Activated T-helper 17 cell treated with anti-CD3 and anti-CD28 coated beads, Interleukin-2, amount 50 U/mL, for 72 hours (primary cell): ENCODE measurements at regions not wholly inside any gene's neighbourhood (a gene's known extent, or its start where the extent isn't known, plus 50 kb on each side); places are given as distances from the start of the nearest gene placed in this dataset.
"Not testable (repeated sequence)": the region's sequence is repeated elsewhere in the genome, so short reads cannot be mapped to it uniquely, and the experiment has no call there.

Experiments
- ATAC-seq: fragments of 150-1000 bp; cut with Tn5 transposase; replicated peaks from 2 replicates; pipeline ENCODE4 v1.10.0; 2021; ENCODE audit warnings: mild to moderate bottlenecking, moderate library complexity
- H3K27ac Mint-ChIP-seq: one replicate; pipeline ENCODE4 v1.8.0; 2022; ENCODE audit warnings: mixed read lengths
- H3K27me3 Mint-ChIP-seq: one replicate; pipeline ENCODE4 v1.8.0; 2022; ENCODE audit warnings: mixed read lengths
- H3K36me3 Mint-ChIP-seq: one replicate; pipeline ENCODE4 v1.8.0; 2022; ENCODE audit warnings: low read depth, mild to moderate bottlenecking, mixed read lengths
- H3K4me1 Mint-ChIP-seq: one replicate; pipeline ENCODE4 v1.8.0; 2022; ENCODE audit warnings: mixed read lengths
- H3K4me3 Mint-ChIP-seq: one replicate; pipeline ENCODE4 v1.8.0; 2022; ENCODE audit warnings: mild to moderate bottlenecking, mixed read lengths
- H3K9me3 Mint-ChIP-seq: one replicate; pipeline ENCODE4 v1.8.0; 2022; ENCODE audit warnings: mixed read lengths

DNA sequence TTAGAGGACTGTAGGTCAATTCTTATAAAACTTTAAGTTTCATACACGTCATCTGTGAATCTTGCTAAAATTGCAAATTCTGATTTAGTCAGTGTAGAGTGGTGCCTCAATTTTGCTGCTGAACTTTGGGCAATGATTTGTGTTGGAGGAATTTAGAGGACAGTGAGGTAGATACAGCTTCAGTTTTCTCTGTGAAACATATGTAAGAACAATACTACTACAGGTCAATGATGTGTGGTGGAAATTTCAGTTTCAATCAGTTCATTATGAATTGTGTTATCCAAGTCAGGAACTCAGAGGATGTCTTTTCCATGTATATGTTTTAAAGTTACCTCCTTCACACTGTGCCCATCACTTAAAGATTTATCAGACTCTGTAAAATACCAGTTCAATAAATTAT lies 1597.8 kb upstream of the PCDH10 start:
- Mint-ChIP-seq H3K4me1 (no peaks in the 10 kb centered on the region), H3K27ac (no peak overlapping the region), H3K9me3 (peaks cover 11% of the 10 kb centered on the region), H3K4me3 (no peak overlapping the region), H3K36me3 (no peaks in the 10 kb centered on the region), H3K27me3 (no peaks in the 10 kb centered on the region)
- no peak for ATAC-seq

DNA sequence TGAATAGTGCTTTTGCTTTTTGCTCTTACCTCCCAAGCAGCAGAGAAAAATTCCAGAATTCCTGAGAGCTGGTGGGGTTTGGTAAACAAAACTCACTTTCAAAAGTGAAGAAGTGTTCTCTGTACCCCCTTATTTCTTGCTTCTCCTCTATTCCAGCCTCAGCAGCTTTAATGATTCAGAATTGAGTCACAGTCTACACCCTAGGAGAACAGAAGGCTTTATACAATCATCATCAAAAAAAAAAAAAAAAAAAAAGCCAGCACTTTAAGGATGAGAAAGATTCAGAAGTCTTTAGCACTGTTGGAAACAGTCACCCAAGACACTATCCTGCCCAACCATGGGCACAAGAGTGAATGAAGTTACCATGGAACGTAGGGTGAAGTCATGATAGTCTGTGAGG lies 1583.1 kb upstream of the PCDH10 start:
- ATAC-seq, result no peak
- Mint-ChIP-seq H3K27me3 (no peaks in the 10 kb centered on the region), H3K9me3 (peaks cover 7% of the 10 kb centered on the region), H3K36me3 (no peaks in the 10 kb centered on the region), H3K4me3 (no peak overlapping the region), H3K4me1 (no peaks in the 10 kb centered on the region), H3K27ac (no peak overlapping the region)

DNA sequence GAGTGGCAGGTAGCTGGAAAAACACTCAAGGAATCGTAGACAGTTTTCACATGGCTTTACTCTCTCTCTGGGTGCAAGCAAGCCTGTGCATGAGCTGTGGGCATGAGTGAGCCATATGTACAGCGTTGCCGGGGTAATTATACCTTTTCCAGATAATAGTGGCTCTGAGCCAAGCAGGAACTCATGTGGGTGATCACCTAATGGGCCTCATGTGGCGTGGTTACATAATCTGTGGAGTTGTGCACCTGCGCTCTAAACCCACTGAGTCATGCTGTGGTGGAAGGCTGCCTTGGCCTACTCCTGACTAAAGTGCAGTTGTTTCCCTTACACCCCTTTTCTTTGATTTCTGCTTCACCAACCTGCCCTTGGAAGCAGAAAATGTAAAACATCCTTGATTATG lies 1564.5 kb upstream of the PCDH10 start:
- Mint-ChIP-seq H3K9me3 (no peaks in the 10 kb centered on the region), H3K27ac (no peak overlapping the region), H3K36me3 (no peaks in the 10 kb centered on the region), H3K4me3 (no peak overlapping the region), H3K27me3 (no peaks in the 10 kb centered on the region), H3K4me1 (no peaks in the 10 kb centered on the region)
- no peak for ATAC-seq

GRCh38 chr4:131595140-131595539 lies 1554.0 kb upstream of the PCDH10 start:
- H3K27me3 Mint-ChIP-seq, result no peaks in the 10 kb centered on the region
- H3K4me3 Mint-ChIP-seq, result no peak overlapping the region
- no peaks in the 10 kb centered on the region for H3K4me1 Mint-ChIP-seq
- ATAC-seq, result no peak
- H3K27ac Mint-ChIP-seq, result no peak overlapping the region
- peaks cover 5% of the 10 kb centered on the region for H3K9me3 Mint-ChIP-seq
- H3K36me3 Mint-ChIP-seq, result no peaks in the 10 kb centered on the region

DNA sequence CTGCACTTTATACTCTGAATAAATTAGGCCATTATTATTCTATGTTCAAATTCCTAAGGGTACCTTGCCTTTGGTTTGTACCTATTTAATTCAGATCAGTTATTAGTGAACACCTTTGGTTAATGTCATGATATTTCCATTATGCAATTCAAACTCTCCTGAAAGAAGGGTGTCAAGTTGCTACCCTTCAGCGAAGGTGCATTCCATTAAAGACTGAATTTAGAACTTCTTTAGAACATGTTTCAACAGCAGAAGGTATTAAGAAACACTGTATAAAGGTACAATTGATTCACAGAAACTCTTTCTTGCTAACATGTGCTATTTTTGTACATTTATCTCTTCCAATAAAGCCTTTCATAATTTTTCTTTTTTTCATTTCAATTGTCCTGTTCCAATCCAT lies 1545.4 kb upstream of the PCDH10 start:
- Mint-ChIP-seq H3K4me3 (no peak overlapping the region), H3K36me3 (no peaks in the 10 kb centered on the region), H3K27me3 (no peaks in the 10 kb centered on the region), H3K27ac (no peak overlapping the region), H3K9me3 (peaks cover 9% of the 10 kb centered on the region), H3K4me1 (no peaks in the 10 kb centered on the region)
- ATAC-seq, result no peak

- Mint-ChIP-seq H3K4me1 (no peaks in the 10 kb centered on the region), H3K36me3 (no peaks in the 10 kb centered on the region), H3K9me3 (peaks cover 7% of the 10 kb centered on the region), H3K27me3 (no peaks in the 10 kb centered on the region), H3K27ac (no peak overlapping the region), H3K4me3 (no peak overlapping the region)
- ATAC-seq, result no peak
Observed at GRCh38 chr4:131609039-131609438, 1540.1 kb upstream of the PCDH10 start.

- not testable (repeated sequence) for H3K4me1 Mint-ChIP-seq, H3K27ac Mint-ChIP-seq, H3K27me3 Mint-ChIP-seq, ATAC-seq, H3K36me3 Mint-ChIP-seq, H3K9me3 Mint-ChIP-seq, H3K4me3 Mint-ChIP-seq
Observed at GRCh38 chr4:131610517-131610916, 1538.6 kb upstream of the PCDH10 start.

GRCh38 chr4:131613086-131613823 lies 1535.8 kb upstream of the PCDH10 start:
- Mint-ChIP-seq H3K27ac (no peak overlapping the region), H3K36me3 (no peaks in the 10 kb centered on the region), H3K4me3 (no peak overlapping the region), H3K27me3 (no peaks in the 10 kb centered on the region), H3K4me1 (no peaks in the 10 kb centered on the region), H3K9me3 (peaks cover 6% of the 10 kb centered on the region)
- no peak for ATAC-seq

DNA sequence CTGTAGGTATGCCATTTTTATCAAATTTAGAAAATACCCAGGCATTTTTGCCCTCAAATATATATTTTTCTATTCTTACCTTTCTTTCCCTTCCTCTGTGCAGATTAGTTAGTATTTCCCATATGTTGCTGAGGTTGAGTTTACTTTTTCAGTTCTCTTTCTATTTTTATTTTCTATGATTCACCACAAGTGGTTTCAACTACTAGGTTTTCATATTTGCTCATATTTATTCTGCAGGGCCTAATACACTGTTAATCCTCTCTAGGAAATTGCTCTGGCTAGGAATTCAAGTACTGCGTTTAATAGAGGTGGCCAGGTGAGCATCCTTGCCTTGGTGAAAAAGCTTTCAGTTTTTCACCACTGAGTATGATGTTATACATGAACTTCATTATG lies 1535.3 kb upstream of the PCDH10 start:
- H3K4me3 Mint-ChIP-seq, result no peak overlapping the region
- no peaks in the 10 kb centered on the region for H3K36me3 Mint-ChIP-seq
- no peaks in the 10 kb centered on the region for H3K4me1 Mint-ChIP-seq
- ATAC-seq, result no peak
- no peaks in the 10 kb centered on the region for H3K27me3 Mint-ChIP-seq
- H3K27ac Mint-ChIP-seq, result no peak overlapping the region
- H3K9me3 Mint-ChIP-seq, result peaks cover 6% of the 10 kb centered on the region

GRCh38 chr4:131632877-131633276 lies 1516.2 kb upstream of the PCDH10 start:
- ATAC-seq, result no peak
- Mint-ChIP-seq H3K36me3 (no peaks in the 10 kb centered on the region), H3K9me3 (peaks cover 12% of the 10 kb centered on the region), H3K4me1 (no peaks in the 10 kb centered on the region), H3K27me3 (no peaks in the 10 kb centered on the region), H3K27ac (no peak overlapping the region), H3K4me3 (no peak overlapping the region)

DNA sequence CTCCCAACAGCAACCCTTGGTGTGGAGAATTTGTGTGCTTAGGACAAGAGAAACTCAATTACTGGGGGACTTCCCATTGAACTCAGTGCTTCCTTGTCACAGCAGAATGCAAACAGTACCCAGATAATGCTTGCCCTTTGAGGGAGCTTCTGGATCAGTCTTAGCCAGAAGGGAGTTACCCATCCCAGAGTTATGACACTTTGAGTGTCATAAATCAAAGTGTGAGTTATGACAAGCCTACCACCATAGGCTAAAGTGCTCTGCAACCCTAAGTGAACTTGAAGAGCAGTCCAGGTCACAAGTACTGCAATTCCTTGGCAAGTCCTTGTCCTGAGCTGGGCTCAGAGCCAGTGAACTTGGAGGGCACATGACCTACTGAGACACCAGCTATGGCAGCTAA lies 1513.9 kb upstream of the PCDH10 start:
- H3K27ac Mint-ChIP-seq, result no peak overlapping the region
- no peaks in the 10 kb centered on the region for H3K4me1 Mint-ChIP-seq
- H3K9me3 Mint-ChIP-seq, result peaks cover 18% of the 10 kb centered on the region
- H3K4me3 Mint-ChIP-seq, result no peak overlapping the region
- ATAC-seq, result no peak
- H3K27me3 Mint-ChIP-seq, result no peaks in the 10 kb centered on the region
- no peaks in the 10 kb centered on the region for H3K36me3 Mint-ChIP-seq

DNA sequence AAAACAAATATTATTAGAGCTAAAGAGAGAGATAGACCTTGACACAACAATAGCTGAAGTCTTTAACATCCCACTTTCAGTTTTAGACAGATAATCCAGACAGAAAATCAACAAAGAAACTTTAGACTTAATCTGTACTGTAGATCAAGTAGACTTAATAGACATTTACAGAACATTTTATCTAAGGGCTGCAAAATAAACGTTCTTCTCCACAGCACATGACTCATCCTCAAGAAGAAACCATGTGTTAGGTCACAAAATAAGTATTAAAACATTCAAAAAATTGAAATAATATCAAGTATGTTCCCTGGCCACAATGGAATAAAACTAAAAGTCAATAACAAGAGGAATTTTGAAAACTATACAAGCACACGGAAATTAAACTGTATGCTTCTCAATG lies 1510.3 kb upstream of the PCDH10 start:
- H3K36me3 Mint-ChIP-seq, result no peaks in the 10 kb centered on the region
- H3K9me3 Mint-ChIP-seq, result peaks cover 18% of the 10 kb centered on the region
- no peaks in the 10 kb centered on the region for H3K4me1 Mint-ChIP-seq
- H3K27me3 Mint-ChIP-seq, result no peaks in the 10 kb centered on the region
- no peak overlapping the region for H3K27ac Mint-ChIP-seq
- H3K4me3 Mint-ChIP-seq, result no peak overlapping the region
- no peak for ATAC-seq

- H3K36me3 Mint-ChIP-seq, result no peaks in the 10 kb centered on the region
- no peaks in the 10 kb centered on the region for H3K4me1 Mint-ChIP-seq
- H3K27me3 Mint-ChIP-seq, result no peaks in the 10 kb centered on the region
- no peak overlapping the region for H3K4me3 Mint-ChIP-seq
- H3K9me3 Mint-ChIP-seq, result peaks cover under 1% of the 10 kb centered on the region
- no peak overlapping the region for H3K27ac Mint-ChIP-seq
- ATAC-seq, result no peak
Observed at GRCh38 chr4:131644619-131645018, 1504.5 kb upstream of the PCDH10 start.

DNA sequence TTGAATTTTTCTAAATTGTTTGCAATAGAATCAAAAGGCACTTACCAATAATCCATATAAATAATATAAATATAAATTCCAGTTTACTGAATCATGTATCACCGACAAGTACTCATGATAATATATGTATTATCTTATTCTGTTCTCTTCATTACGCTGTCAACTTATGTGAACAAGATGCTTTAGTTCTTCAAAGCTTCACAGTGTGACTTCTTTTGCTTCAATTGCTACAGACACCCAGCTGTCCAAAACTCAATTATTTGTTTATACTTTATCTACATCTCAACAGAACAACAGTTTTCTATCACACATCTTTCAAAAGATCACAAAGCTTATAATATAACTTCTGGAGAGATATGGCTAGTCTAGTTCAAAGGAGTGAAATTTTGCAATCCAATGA lies 1499.9 kb upstream of the PCDH10 start:
- H3K4me3 Mint-ChIP-seq, result no peak overlapping the region
- ATAC-seq, result no peak
- no peak overlapping the region for H3K27ac Mint-ChIP-seq
- peaks cover 4% of the 10 kb centered on the region for H3K9me3 Mint-ChIP-seq
- no peaks in the 10 kb centered on the region for H3K4me1 Mint-ChIP-seq
- H3K27me3 Mint-ChIP-seq, result no peaks in the 10 kb centered on the region
- H3K36me3 Mint-ChIP-seq, result no peaks in the 10 kb centered on the region

- ATAC-seq, result no peak
- Mint-ChIP-seq H3K27me3 (no peaks in the 10 kb centered on the region), H3K36me3 (no peaks in the 10 kb centered on the region), H3K27ac (no peak overlapping the region), H3K4me3 (no peak overlapping the region), H3K9me3 (peaks cover 4% of the 10 kb centered on the region), H3K4me1 (no peaks in the 10 kb centered on the region)
Observed at GRCh38 chr4:131650951-131651350, 1498.1 kb upstream of the PCDH10 start.

DNA sequence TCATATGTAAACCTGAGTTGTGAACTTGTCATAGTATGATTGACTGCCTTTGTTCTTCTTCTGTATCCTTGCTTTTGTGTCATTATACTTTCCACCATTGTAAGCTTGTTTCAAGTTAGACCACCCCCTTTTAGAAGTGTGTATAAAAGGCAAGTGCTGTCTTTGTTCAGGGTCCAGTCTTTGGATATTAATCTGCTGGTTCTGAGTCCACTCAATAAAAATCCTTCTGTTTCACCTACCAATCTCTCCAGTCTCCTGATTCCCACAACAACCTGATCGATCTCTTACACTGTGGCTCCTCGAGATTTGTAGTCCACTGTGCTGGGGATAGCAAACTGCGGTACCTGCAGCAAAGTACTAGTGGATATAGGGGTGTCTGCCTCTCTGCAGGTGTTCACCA lies 1465.8 kb upstream of the PCDH10 start:
- H3K4me1 Mint-ChIP-seq, H3K27ac Mint-ChIP-seq, ATAC-seq, H3K27me3 Mint-ChIP-seq, H3K4me3 Mint-ChIP-seq, H3K36me3 Mint-ChIP-seq: not testable (repeated sequence)
- H3K9me3 Mint-ChIP-seq, result peaks cover 12% of the 10 kb centered on the region
